ENCODE measurements at regions not wholly inside any gene's neighbourhood (a gene's known extent, or its start where the extent isn't known, plus 50 kb on each side); places are given as distances from the start of the nearest gene placed in this dataset.

DNA sequence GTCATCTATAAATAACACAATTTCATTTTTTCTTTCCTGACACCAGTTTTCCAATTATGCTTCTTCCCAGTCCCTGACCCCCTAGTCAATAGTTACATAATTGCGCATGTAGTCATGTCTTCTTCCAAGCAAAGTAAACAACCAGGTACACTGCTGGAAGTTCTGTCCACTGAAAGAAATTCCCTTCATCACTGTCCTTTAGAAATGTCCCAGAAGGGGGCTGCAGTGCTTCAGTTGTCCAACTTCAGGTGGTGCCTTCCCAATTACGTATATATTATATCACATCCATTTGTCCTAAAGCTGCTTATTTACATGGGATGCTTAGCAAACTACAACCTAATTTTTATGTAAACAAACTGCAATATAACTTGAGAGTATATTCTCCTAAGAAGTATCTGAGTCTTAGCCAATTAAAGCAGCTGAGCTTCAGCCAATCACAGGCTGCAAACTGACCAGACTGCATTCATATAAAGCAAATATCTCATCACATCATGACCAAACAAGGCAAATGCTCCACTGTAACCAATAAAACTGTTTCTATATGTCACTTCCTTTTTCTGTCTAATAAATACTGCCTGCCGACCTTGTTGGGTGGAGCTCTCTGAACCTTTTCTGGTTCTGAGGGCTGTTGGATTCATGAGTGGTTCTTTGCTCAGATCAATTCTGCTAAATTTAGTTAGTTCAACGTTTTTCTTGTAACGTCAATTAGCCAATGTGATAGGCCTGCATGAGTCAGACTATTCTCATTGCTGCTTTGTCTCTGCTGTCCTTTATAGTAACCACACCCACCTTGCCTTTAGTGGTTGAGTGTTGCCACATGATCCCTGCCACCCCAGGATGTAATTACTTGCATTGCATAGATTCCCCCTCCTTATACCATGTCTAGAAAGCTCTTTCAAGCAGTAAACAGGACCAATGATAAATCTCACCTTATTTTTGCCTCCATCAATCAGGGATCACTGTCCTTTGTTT lies 239.3 kb downstream of the ALG10B start:
- no peaks in the 10 kb centered on the region for H3K36me3 ChIP-seq (ENCODE audit: control insufficient read depth, insufficient read depth, low read length)
- no peak overlapping the region for H3K4me3 ChIP-seq (ENCODE audit: extremely low read depth, insufficient read depth, low read length, poor library complexity, severe bottlenecking)
- H3K4me1 ChIP-seq (ENCODE audit: control insufficient read depth, insufficient read depth, low read length, poor library complexity, severe bottlenecking) = no peaks in the 10 kb centered on the region
- no peaks in the 10 kb centered on the region for H3K9me3 ChIP-seq (ENCODE audit: control insufficient read depth, low read length)
- 78 to 81% methylated on average over 3 of the region's 5 CpGs for WGBS, 2 experiments (ENCODE audit: insufficient coverage in 2 of 2)
- no peak overlapping the region for H3K27ac ChIP-seq (ENCODE audit: low read depth, low read length, severe bottlenecking)

DNA sequence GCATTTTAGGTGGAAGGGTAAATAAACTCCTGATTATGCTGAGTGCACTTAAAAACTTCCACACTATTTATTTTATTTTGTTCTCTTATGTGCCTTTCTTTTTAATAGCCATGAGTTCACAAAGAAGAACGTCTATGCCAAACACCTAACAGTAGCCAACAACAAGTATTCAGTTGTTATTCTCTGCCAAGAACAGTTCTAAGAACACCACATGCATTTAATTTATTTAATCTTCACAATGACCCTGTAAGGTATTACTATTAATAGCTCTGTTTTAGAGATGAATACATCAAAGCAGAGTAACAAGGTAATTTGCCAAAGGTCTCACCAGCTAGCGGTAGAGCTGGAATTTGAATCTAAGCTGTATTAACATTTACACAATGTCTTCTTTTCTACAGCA lies 240.1 kb downstream of the ALG10B start:
- no peak overlapping the region for H3K4me3 ChIP-seq (ENCODE audit: extremely low read depth, insufficient read depth, low read length, poor library complexity, severe bottlenecking)
- H3K27ac ChIP-seq (ENCODE audit: low read depth, low read length, severe bottlenecking) = no peak overlapping the region
- H3K9me3 ChIP-seq (ENCODE audit: control insufficient read depth, low read length) = no peaks in the 10 kb centered on the region
- H3K36me3 ChIP-seq (ENCODE audit: control insufficient read depth, insufficient read depth, low read length) = no peaks in the 10 kb centered on the region
- WGBS, 2 experiments (ENCODE audit: insufficient coverage in 2 of 2) = 100% methylated on average over 1 to 2 of the region's 2 CpGs
- no peaks in the 10 kb centered on the region for H3K4me1 ChIP-seq (ENCODE audit: control insufficient read depth, insufficient read depth, low read length, poor library complexity, severe bottlenecking)

DNA sequence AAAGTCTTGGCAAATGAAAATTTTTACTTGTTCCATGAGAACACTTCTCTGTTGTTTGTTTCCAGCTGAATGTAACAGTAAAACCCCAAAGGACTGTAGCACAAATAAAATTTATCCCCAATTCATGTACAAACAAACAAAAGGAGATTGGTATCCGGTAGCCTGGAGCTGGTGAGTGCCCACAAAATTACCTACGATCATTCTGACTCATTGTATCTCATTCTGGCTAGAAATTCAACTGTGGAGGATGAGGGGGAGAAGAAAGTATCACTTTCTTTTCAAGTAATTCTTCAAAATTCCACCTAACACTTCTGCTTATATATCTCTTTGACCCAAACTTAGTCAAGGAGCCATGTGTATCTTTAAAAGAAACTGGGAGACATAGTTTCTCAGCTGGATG lies 268.5 kb downstream of the ALG10B start:
- Histone ChIP-seq H3K4me3 (ENCODE audit: extremely low read depth, insufficient read depth, low read length, poor library complexity, severe bottlenecking) (no peak overlapping the region), H3K27ac (ENCODE audit: low read depth, low read length, severe bottlenecking) (no peak overlapping the region), H3K9me3 (ENCODE audit: control insufficient read depth, low read length) (no peaks in the 10 kb centered on the region), H3K4me1 (ENCODE audit: control insufficient read depth, insufficient read depth, low read length, poor library complexity, severe bottlenecking) (no peaks in the 10 kb centered on the region), H3K36me3 (ENCODE audit: control insufficient read depth, insufficient read depth, low read length) (no peaks in the 10 kb centered on the region)
- WGBS, 2 experiments (ENCODE audit: insufficient coverage in 2 of 2) = no CpG with 5 or more reads among the region's 2 CpGs

DNA sequence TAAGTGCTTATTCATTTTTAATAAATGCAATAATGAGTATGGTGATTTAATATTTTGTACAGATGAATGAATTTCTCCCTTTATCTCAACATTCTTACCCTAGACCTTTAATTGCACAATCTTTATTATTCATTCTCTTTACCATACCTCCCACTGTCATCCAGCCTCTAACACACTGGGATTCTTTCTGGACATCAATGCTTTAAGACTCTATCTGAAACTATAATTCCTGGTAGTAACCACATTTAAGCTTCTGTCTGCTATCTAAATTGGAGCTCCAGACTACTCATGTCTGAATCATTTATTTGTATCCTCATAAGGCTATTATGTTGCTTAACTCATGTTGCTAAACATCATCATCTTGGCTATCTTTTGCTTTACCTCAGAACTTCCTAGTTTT lies 270.2 kb downstream of the ALG10B start:
- no peak overlapping the region for H3K27ac ChIP-seq (ENCODE audit: low read depth, low read length, severe bottlenecking)
- no peaks in the 10 kb centered on the region for H3K36me3 ChIP-seq (ENCODE audit: control insufficient read depth, insufficient read depth, low read length)
- H3K4me1 ChIP-seq (ENCODE audit: control insufficient read depth, insufficient read depth, low read length, poor library complexity, severe bottlenecking) = no peaks in the 10 kb centered on the region
- no peak overlapping the region for H3K4me3 ChIP-seq (ENCODE audit: extremely low read depth, insufficient read depth, low read length, poor library complexity, severe bottlenecking)
- H3K9me3 ChIP-seq (ENCODE audit: control insufficient read depth, low read length) = no peaks in the 10 kb centered on the region

DNA sequence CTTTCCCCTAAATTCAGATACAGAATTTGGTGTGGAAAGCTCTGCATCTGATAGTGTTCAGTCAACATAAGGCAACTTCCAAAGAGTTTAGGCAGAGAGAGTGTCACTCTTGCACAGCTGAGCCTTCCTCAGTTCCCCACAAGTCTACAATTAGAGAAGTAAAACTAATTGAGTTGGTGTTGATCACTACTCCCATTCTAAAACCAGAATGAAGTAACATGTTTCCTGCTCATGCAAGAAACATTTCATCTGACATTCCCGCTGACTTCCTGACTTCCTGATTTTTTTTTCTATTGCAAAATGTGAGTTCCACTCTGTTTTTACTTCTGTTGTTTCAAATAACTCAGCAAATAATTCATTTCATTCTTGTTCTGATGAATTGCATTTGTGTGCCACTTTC lies 271.0 kb downstream of the ALG10B start:
- H3K4me1 ChIP-seq (ENCODE audit: control insufficient read depth, insufficient read depth, low read length, poor library complexity, severe bottlenecking) = no peaks in the 10 kb centered on the region
- H3K36me3 ChIP-seq (ENCODE audit: control insufficient read depth, insufficient read depth, low read length) = no peaks in the 10 kb centered on the region
- no peak overlapping the region for H3K4me3 ChIP-seq (ENCODE audit: extremely low read depth, insufficient read depth, low read length, poor library complexity, severe bottlenecking)
- no peaks in the 10 kb centered on the region for H3K9me3 ChIP-seq (ENCODE audit: control insufficient read depth, low read length)
- WGBS, 2 experiments (ENCODE audit: insufficient coverage in 2 of 2) = 75% methylated on average over 1 of the region's 1 CpG; no CpG with 5 or more reads in 1 of the 2 experiments
- H3K27ac ChIP-seq (ENCODE audit: low read depth, low read length, severe bottlenecking) = no peak overlapping the region

GRCh38 chr12:38588624-38589305 lies 272.2 kb downstream of the ALG10B start:
- no peak overlapping the region for H3K4me3 ChIP-seq (ENCODE audit: extremely low read depth, insufficient read depth, low read length, poor library complexity, severe bottlenecking)
- no peaks in the 10 kb centered on the region for H3K9me3 ChIP-seq (ENCODE audit: control insufficient read depth, low read length)
- no peaks in the 10 kb centered on the region for H3K4me1 ChIP-seq (ENCODE audit: control insufficient read depth, insufficient read depth, low read length, poor library complexity, severe bottlenecking)
- 71 to 100% methylated on average over 1 to 2 of the region's 4 CpGs for WGBS, 2 experiments (ENCODE audit: insufficient coverage in 2 of 2)
- H3K27ac ChIP-seq (ENCODE audit: low read depth, low read length, severe bottlenecking) = no peak overlapping the region
- no peaks in the 10 kb centered on the region for H3K36me3 ChIP-seq (ENCODE audit: control insufficient read depth, insufficient read depth, low read length)

GRCh38 chr12:38589306-38589632 lies 272.7 kb downstream of the ALG10B start:
- Histone ChIP-seq H3K27ac (ENCODE audit: low read depth, low read length, severe bottlenecking) (no peak overlapping the region), H3K4me1 (ENCODE audit: control insufficient read depth, insufficient read depth, low read length, poor library complexity, severe bottlenecking) (no peaks in the 10 kb centered on the region), H3K9me3 (ENCODE audit: control insufficient read depth, low read length) (no peaks in the 10 kb centered on the region), H3K4me3 (ENCODE audit: extremely low read depth, insufficient read depth, low read length, poor library complexity, severe bottlenecking) (no peak overlapping the region), H3K36me3 (ENCODE audit: control insufficient read depth, insufficient read depth, low read length) (no peaks in the 10 kb centered on the region)
- WGBS, 2 experiments (ENCODE audit: insufficient coverage in 2 of 2) = 91 to 92% methylated on average over 3 of the region's 4 CpGs

DNA sequence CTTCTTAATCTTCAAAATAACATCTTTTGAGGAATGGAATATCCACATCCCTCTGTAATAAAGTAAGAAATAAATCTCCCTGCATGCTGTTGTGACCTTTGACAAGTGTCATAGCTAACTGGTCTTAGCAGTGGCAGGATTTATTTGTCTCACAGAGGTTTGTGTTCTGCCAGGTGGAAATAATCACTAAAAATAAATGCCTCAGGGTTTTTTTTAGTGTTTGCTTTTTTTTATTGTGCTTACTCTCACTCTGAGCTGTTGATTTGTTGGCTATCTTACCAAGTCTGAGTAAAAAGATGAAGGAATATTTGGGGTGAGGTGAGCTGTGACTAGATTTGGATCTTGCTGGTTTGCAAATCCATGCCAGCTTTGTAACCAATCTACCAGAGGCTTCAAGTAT lies 285.4 kb downstream of the ALG10B start:
- Histone ChIP-seq H3K36me3 (ENCODE audit: control insufficient read depth, insufficient read depth, low read length) (no peaks in the 10 kb centered on the region), H3K27ac (ENCODE audit: low read depth, low read length, severe bottlenecking) (no peak overlapping the region), H3K4me3 (ENCODE audit: extremely low read depth, insufficient read depth, low read length, poor library complexity, severe bottlenecking) (no peak overlapping the region), H3K4me1 (ENCODE audit: control insufficient read depth, insufficient read depth, low read length, poor library complexity, severe bottlenecking) (no peaks in the 10 kb centered on the region), H3K9me3 (ENCODE audit: control insufficient read depth, low read length) (no peaks in the 10 kb centered on the region)

Measured in mesodermal cell (in vitro differentiated cells).